WTC11 (cell line): ENCODE measurements at regions not wholly inside any gene's neighbourhood (a gene's known extent, or its start where the extent isn't known, plus 50 kb on each side); places are given as distances from the start of the nearest gene placed in this dataset.

Experiments
- ATAC-seq: fragments of 200-7000 bp; cut with Tn5 transposase; 2 replicates; pipeline ENCODE4 v1.10.0; 2021; ENCODE audit warnings: mild to moderate bottlenecking, moderate library complexity
- CTCF ChIA-PET: fragments of 300-600 bp; sonication (Branson Sonifier 250); formaldehyde crosslinking; loops from one replicate; lab custom pipeline; 2021; ENCODE audit warnings: antibody characterized with exemption; lab: Charles Lee
- POLR2A ChIA-PET: fragments of 350-600 bp; sonication (Branson Sonifier 250); formaldehyde crosslinking; loops from one replicate; lab custom pipeline; 2021; ENCODE audit warnings: antibody characterized with exemption; lab: Charles Lee
- DNase-seq: peaks from one replicate; pipeline ENCODE4 v3.0.0; 2021; ENCODE audit warnings: low spot score
- H3K27ac Mint-ChIP-seq: 2 replicates; pipeline ENCODE4 v1.8.0; 2021; ENCODE audit warnings: mixed read lengths
- H3K27me3 Mint-ChIP-seq: 2 replicates; pipeline ENCODE4 v1.8.0; 2021; ENCODE audit warnings: low read depth, mild to moderate bottlenecking, moderate library complexity, mixed read lengths
- H3K36me3 Mint-ChIP-seq: 2 replicates; pipeline ENCODE4 v1.8.0; 2021; ENCODE audit warnings: mixed read lengths
- H3K4me1 Mint-ChIP-seq: 2 replicates; pipeline ENCODE4 v1.8.0; 2022; ENCODE audit warnings: mixed read lengths
- H3K4me3 Mint-ChIP-seq: 2 replicates; pipeline ENCODE4 v1.8.0; 2021; ENCODE audit warnings: mild to moderate bottlenecking, moderate library complexity, mixed read lengths
- H3K9me3 Mint-ChIP-seq: 2 replicates; pipeline ENCODE4 v1.8.0; 2021; ENCODE audit warnings: mixed read lengths
- ELF4 ChIP-seq: sonication (generic); formaldehyde crosslinking; IDR thresholded peaks from 2 replicates; pipeline ENCODE4 v1.8.1; 2022; ENCODE audit warnings: low read depth, mild to moderate bottlenecking, moderate library complexity, missing genetic modification reagents
- ETV6 ChIP-seq: sonication (generic); formaldehyde crosslinking; IDR thresholded peaks from 2 replicates; pipeline ENCODE4 v1.8.1; 2022; ENCODE audit warnings: mild to moderate bottlenecking, missing genetic modification reagents
- GRHL2 ChIP-seq: fragments of 250-450 bp; sonication (Bioruptor Pico); IDR thresholded peaks from 2 replicates; pipeline ENCODE4 v1.8.0; 2022; ENCODE audit warnings: mild to moderate bottlenecking, moderate library complexity; ENCODE audit not compliant: insufficient replicate concordance, severe bottlenecking
- HMGA2 ChIP-seq: fragments of 250-450 bp; sonication (Bioruptor Pico); IDR thresholded peaks from 2 replicates; pipeline ENCODE4 v1.4.0; 2021; ENCODE audit warnings: mild to moderate bottlenecking, moderate library complexity
- MXD4 ChIP-seq: fragments of 250-450 bp; sonication (Bioruptor Pico); IDR thresholded peaks from 2 replicates; pipeline ENCODE4 v1.8.0; 2021; ENCODE audit warnings: mild to moderate bottlenecking, moderate library complexity, borderline replicate concordance
- NFATC4 ChIP-seq: fragments of 250-450 bp; sonication (Bioruptor Pico); IDR thresholded peaks from 2 replicates; pipeline ENCODE4 v1.9.0; 2021; ENCODE audit warnings: mild to moderate bottlenecking
- NR1H2 ChIP-seq: sonication (generic); formaldehyde crosslinking; IDR thresholded peaks from 2 replicates; pipeline ENCODE4 v1.9.0; 2021; ENCODE audit warnings: mild to moderate bottlenecking, moderate library complexity, missing genetic modification reagents
- NR3C1 ChIP-seq: sonication (generic); formaldehyde crosslinking; conservative IDR thresholded peaks from 2 replicates; pipeline ENCODE4 v1.8.1; 2023; ENCODE audit warnings: low read depth, mild to moderate bottlenecking, missing genetic modification reagents
- OVOL2 ChIP-seq: fragments of 250-450 bp; sonication (Bioruptor Pico); IDR thresholded peaks from 2 replicates; pipeline ENCODE4 v1.9.0; 2021; ENCODE audit warnings: mild to moderate bottlenecking, borderline replicate concordance
- SMAD3 ChIP-seq: sonication (generic); formaldehyde crosslinking; IDR thresholded peaks from 2 replicates; pipeline ENCODE4 v1.8.0; 2022; ENCODE audit warnings: missing genetic modification reagents, mild to moderate bottlenecking, borderline replicate concordance
- ZBTB21 ChIP-seq: sonication (generic); formaldehyde crosslinking; IDR thresholded peaks from 2 replicates; pipeline ENCODE4 v1.8.1; 2023; ENCODE audit warnings: mild to moderate bottlenecking, missing genetic modification reagents, borderline replicate concordance
- ZNF263 ChIP-seq: sonication (generic); formaldehyde crosslinking; IDR thresholded peaks from 2 replicates; pipeline ENCODE4 v1.8.1; 2022; ENCODE audit warnings: low read depth, mild to moderate bottlenecking, moderate library complexity, missing genetic modification reagents
- ZNF671 ChIP-seq: fragments of 250-450 bp; sonication (Bioruptor Pico); IDR thresholded peaks from 2 replicates; pipeline ENCODE4 v1.8.0; 2021; ENCODE audit warnings: mild to moderate bottlenecking
- TF ChIP-seq, protein P1 (sequence below): fragments of 250-450 bp; sonication (Bioruptor Pico); IDR thresholded peaks from 2 replicates; pipeline ENCODE4 v1.9.0; 2021; ENCODE audit warnings: mild to moderate bottlenecking, borderline replicate concordance
- TF ChIP-seq, protein P2 (sequence below): sonication (generic); formaldehyde crosslinking; IDR thresholded peaks from 2 replicates; pipeline ENCODE4 v1.8.0; 2022; ENCODE audit warnings: mild to moderate bottlenecking, missing genetic modification reagents
- TF ChIP-seq, protein P3 (sequence below): sonication (generic); formaldehyde crosslinking; IDR thresholded peaks from 2 replicates; pipeline ENCODE4 v1.8.1; 2022; ENCODE audit warnings: missing genetic modification reagents, borderline replicate concordance
- TF ChIP-seq, protein P4 (sequence below): sonication (generic); formaldehyde crosslinking; IDR thresholded peaks from 2 replicates; pipeline ENCODE4 v1.8.1; 2023; ENCODE audit warnings: mild to moderate bottlenecking, missing genetic modification reagents
- TF ChIP-seq, protein P5 (sequence below): sonication (generic); formaldehyde crosslinking; IDR thresholded peaks from 2 replicates; pipeline ENCODE4 v1.8.1; 2023; ENCODE audit warnings: mild to moderate bottlenecking, missing genetic modification reagents, moderate library complexity
- TF ChIP-seq, protein P6 (sequence below): sonication (generic); formaldehyde crosslinking; IDR thresholded peaks from 2 replicates; pipeline ENCODE4 v1.8.0; 2022; ENCODE audit warnings: mild to moderate bottlenecking, missing genetic modification reagents

DNA sequence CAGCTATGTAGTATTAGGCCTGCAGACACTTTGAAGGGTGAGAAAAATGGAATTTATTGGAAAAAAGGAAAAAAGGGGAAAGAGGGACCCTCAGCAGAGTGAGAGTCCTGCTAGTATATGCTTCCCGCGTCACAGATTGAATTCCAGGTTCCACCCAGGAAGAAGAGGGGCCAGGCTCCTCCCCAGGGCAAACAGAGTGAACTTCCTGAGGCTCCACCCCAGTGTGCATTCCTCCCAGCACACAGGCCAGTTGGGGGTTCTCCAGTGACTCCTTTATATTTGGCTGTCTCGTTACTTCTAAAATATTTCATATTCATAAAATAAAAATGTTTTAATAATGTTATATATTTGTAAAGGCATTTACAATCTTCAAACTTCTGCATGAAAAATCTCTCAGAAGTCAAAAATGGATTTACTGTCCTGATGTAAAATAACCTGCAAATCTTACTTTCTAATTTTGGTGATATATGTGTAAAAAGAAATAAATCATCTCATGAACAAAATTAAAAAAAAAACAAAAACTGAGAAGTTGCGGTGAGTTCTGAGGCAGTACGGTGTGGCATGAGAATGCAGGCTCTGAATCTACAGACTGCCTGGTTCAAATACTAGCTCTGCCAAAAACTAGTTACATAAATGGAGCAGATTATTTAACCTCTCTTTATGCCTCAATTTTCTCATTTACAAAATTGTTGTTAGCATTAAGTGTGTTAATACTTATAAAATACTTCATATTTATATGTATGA lies 175.8 kb upstream of the P2RY1 start (continued):
- TF ChIP-seq, protein P1, sequence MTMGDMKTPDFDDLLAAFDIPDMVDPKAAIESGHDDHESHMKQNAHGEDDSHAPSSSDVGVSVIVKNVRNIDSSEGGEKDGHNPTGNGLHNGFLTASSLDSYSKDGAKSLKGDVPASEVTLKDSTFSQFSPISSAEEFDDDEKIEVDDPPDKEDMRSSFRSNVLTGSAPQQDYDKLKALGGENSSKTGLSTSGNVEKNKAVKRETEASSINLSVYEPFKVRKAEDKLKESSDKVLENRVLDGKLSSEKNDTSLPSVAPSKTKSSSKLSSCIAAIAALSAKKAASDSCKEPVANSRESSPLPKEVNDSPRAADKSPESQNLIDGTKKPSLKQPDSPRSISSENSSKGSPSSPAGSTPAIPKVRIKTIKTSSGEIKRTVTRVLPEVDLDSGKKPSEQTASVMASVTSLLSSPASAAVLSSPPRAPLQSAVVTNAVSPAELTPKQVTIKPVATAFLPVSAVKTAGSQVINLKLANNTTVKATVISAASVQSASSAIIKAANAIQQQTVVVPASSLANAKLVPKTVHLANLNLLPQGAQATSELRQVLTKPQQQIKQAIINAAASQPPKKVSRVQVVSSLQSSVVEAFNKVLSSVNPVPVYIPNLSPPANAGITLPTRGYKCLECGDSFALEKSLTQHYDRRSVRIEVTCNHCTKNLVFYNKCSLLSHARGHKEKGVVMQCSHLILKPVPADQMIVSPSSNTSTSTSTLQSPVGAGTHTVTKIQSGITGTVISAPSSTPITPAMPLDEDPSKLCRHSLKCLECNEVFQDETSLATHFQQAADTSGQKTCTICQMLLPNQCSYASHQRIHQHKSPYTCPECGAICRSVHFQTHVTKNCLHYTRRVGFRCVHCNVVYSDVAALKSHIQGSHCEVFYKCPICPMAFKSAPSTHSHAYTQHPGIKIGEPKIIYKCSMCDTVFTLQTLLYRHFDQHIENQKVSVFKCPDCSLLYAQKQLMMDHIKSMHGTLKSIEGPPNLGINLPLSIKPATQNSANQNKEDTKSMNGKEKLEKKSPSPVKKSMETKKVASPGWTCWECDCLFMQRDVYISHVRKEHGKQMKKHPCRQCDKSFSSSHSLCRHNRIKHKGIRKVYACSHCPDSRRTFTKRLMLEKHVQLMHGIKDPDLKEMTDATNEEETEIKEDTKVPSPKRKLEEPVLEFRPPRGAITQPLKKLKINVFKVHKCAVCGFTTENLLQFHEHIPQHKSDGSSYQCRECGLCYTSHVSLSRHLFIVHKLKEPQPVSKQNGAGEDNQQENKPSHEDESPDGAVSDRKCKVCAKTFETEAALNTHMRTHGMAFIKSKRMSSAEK (CRISPR knock-in tag): no peak

DNA sequence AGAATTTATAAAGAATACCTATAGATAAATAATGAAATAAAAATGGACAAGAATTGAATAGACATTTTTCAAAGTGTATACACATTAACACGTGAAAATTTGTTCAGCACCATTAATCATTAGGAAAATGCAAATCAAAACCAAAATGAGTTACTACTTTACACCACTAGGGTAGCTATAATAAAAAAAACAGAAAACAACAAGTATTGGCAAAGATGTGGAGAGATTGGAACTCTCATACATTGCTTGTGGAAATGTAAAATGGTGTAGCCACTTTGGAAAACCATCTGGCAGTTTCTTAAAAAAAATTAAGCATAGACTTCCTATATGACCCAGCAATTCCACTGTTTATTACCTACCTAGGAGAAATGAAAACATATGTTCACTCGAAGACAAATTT lies 172.8 kb upstream of the P2RY1 start:
- Mint-ChIP-seq H3K27me3 (no peaks in the 10 kb centered on the region; the same call in 1 of the 2 replicates), H3K9me3 (peaks cover 32% of the 10 kb centered on the region), H3K27ac (no peak overlapping the region), H3K36me3 (peaks cover 28% of the 10 kb centered on the region), H3K4me3 (no peak overlapping the region), H3K4me1 (peaks cover 28% of the 10 kb centered on the region)
- no peak for ATAC-seq
- DNase-seq: no peak
- POLR2A ChIA-PET: no interaction called here
- TF ChIP-seq, protein P2, sequence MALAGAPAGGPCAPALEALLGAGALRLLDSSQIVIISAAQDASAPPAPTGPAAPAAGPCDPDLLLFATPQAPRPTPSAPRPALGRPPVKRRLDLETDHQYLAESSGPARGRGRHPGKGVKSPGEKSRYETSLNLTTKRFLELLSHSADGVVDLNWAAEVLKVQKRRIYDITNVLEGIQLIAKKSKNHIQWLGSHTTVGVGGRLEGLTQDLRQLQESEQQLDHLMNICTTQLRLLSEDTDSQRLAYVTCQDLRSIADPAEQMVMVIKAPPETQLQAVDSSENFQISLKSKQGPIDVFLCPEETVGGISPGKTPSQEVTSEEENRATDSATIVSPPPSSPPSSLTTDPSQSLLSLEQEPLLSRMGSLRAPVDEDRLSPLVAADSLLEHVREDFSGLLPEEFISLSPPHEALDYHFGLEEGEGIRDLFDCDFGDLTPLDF (CRISPR knock-in tag): no peak
- TF ChIP-seq, protein P3, sequence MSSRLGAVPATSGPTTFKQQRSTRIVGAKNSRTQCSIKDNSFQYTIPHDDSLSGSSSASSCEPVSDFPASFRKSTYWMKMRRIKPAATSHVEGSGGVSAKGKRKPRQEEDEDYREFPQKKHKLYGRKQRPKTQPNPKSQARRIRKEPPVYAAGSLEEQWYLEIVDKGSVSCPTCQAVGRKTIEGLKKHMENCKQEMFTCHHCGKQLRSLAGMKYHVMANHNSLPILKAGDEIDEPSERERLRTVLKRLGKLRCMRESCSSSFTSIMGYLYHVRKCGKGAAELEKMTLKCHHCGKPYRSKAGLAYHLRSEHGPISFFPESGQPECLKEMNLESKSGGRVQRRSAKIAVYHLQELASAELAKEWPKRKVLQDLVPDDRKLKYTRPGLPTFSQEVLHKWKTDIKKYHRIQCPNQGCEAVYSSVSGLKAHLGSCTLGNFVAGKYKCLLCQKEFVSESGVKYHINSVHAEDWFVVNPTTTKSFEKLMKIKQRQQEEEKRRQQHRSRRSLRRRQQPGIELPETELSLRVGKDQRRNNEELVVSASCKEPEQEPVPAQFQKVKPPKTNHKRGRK: no peak
- no peak for TF ChIP-seq NR1H2
- TF ChIP-seq, protein P4, sequence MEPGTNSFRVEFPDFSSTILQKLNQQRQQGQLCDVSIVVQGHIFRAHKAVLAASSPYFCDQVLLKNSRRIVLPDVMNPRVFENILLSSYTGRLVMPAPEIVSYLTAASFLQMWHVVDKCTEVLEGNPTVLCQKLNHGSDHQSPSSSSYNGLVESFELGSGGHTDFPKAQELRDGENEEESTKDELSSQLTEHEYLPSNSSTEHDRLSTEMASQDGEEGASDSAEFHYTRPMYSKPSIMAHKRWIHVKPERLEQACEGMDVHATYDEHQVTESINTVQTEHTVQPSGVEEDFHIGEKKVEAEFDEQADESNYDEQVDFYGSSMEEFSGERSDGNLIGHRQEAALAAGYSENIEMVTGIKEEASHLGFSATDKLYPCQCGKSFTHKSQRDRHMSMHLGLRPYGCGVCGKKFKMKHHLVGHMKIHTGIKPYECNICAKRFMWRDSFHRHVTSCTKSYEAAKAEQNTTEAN: no peak
- no peak for TF ChIP-seq SMAD3
- TF ChIP-seq HMGA2 (CRISPR knock-in tag): no peak
- CTCF ChIA-PET: no interaction called here

DNA sequence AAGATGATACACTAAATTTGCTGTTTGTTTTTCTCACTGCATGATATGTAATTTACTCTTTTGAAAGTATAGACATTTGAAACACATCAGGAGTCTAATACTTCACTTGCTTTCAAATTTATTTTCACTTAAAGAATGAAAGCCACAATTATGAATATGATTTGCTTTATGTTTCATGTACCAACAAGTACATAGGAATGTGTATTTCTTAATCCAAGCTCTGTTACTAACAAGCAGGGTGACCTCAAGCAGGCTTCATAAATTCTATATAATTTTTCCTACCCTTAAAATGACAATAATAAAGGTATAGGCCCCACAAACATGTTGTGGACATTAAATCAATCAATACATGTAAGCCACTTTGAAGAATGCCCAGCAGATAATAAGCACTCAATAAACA lies 170.2 kb upstream of the P2RY1 start:
- CTCF ChIA-PET: no interaction called here
- Mint-ChIP-seq H3K4me1 (peaks cover 11% of the 10 kb centered on the region), H3K36me3 (peaks cover 28% of the 10 kb centered on the region), H3K4me3 (no peak overlapping the region), H3K27ac (no peak overlapping the region), H3K27me3 (no peaks in the 10 kb centered on the region; the same call in 1 of the 2 replicates), H3K9me3 (peaks cover 32% of the 10 kb centered on the region)
- TF ChIP-seq ETV6 (CRISPR knock-in tag): no peak
- no peak for TF ChIP-seq OVOL2
- no peak for TF ChIP-seq GRHL2 (CRISPR knock-in tag)
- TF ChIP-seq NFATC4 (CRISPR knock-in tag): no peak
- TF ChIP-seq, protein P5, sequence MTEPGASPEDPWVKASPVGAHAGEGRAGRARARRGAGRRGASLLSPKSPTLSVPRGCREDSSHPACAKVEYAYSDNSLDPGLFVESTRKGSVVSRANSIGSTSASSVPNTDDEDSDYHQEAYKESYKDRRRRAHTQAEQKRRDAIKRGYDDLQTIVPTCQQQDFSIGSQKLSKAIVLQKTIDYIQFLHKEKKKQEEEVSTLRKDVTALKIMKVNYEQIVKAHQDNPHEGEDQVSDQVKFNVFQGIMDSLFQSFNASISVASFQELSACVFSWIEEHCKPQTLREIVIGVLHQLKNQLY (CRISPR knock-in tag): no peak
- TF ChIP-seq ZNF671: no peak
- TF ChIP-seq ELF4: no peak
- TF ChIP-seq, protein P3: no peak
- no peak for TF ChIP-seq ZBTB21 (CRISPR knock-in tag)
- TF ChIP-seq, protein P6, sequence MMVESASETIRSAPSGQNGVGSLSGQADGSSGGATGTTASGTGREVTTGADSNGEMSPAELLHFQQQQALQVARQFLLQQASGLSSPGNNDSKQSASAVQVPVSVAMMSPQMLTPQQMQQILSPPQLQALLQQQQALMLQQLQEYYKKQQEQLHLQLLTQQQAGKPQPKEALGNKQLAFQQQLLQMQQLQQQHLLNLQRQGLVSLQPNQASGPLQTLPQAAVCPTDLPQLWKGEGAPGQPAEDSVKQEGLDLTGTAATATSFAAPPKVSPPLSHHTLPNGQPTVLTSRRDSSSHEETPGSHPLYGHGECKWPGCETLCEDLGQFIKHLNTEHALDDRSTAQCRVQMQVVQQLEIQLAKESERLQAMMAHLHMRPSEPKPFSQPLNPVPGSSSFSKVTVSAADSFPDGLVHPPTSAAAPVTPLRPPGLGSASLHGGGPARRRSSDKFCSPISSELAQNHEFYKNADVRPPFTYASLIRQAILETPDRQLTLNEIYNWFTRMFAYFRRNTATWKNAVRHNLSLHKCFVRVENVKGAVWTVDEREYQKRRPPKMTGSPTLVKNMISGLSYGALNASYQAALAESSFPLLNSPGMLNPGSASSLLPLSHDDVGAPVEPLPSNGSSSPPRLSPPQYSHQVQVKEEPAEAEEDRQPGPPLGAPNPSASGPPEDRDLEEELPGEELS (CRISPR knock-in tag): no peak
- TF ChIP-seq MXD4 (CRISPR knock-in tag): no peak
- TF ChIP-seq ZNF263 (CRISPR knock-in tag): no peak
- TF ChIP-seq NR3C1 (CRISPR knock-in tag): no peak
- POLR2A ChIA-PET: no interaction called here
- ATAC-seq (no peak), DNase-seq (no peak)
